ENCODE measurements at regions not wholly inside any gene's neighbourhood (a gene's known extent, or its start where the extent isn't known, plus 50 kb on each side); places are given as distances from the start of the nearest gene placed in this dataset.

DNA sequence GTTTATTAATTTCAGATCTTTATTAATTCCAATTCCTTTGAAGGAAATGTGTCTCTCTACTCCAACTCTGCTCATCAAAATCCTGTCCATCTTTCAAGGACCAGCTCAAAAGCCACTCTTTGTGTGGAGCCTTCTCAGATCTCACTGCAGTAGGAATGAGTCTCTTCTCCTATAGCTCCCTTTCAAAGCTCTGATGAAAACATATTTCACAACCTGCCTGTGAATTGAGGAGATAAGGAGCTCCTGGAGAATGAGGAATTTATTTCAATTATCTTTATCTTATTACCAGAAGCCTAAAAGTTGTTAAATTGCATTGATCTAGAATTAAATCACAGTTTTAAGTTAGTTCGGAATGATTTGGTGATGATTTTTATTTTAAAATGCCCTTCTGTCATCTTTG is 92.6 kb upstream of the TRPC3 start:
- DNase-seq (ENCODE audit: low read depth): no peak
- H3K4me3 ChIP-seq (ENCODE audit: low read depth, low read length): no peak overlapping the region

DNA sequence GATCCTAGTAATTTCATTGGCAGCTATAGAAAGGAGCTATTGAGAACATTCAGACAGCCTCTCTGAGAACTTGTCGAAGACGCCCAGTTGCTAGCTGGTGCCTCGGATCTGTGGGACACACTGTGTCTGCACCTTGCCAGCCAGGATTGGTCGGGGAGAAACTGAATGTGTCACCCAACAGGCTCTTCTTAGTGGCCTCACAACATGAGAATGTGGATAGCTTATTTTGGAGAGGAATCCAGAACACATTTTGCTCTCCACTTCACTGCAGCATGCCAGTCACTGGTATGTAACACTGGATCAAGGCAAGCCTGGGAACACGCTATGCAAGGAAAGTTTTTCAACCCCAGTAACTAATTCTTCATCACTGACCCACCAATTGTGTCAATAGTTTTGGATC is 89.5 kb upstream of the TRPC3 start:
- H3K4me3 ChIP-seq (ENCODE audit: low read depth, low read length): no peak overlapping the region
- no peak for DNase-seq (ENCODE audit: low read depth)

DNA sequence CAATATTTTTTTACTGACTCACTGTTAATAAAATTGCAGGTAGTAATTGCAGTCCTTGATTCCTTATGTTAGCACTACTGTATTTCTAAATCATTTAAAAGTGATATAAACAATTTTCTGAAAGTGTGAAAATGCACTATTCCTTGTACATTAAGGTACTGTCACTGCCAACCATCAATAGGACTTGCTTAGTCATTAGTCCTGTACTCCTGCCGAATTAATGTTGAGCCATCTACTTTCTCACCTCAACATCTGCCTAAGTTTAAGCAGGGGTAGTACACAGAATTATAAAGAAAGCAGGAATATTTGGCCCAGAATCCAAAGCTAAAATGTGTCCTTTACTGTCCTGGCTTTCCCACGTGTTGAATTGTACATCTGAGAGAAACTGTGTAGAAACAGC is 87.0 kb upstream of the TRPC3 start:
- no peak for DNase-seq (ENCODE audit: low read depth)
- no peak overlapping the region for H3K4me3 ChIP-seq (ENCODE audit: low read depth, low read length)

DNA sequence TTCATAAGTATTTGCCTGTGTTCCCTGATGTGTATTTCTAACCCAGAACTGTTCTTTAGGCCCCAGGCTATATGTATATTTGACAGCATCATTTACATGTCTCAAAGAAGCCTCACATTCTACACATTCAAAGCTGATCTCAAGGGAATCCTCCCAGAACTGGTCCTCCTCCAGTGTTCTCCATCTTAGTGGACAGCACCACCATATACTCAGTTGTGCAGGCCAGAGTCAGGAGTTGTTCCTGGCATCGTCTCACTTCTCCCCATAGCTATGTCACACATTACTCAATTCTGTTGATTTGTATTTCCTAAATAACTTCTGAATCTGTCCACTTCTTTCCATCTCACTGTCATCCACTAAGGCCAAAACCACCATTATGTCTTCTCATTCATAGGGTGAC is 82.8 kb upstream of the TRPC3 start:
- H3K4me3 ChIP-seq (ENCODE audit: low read depth, low read length): no peak overlapping the region
- DNase-seq (ENCODE audit: low read depth): no peak

DNA sequence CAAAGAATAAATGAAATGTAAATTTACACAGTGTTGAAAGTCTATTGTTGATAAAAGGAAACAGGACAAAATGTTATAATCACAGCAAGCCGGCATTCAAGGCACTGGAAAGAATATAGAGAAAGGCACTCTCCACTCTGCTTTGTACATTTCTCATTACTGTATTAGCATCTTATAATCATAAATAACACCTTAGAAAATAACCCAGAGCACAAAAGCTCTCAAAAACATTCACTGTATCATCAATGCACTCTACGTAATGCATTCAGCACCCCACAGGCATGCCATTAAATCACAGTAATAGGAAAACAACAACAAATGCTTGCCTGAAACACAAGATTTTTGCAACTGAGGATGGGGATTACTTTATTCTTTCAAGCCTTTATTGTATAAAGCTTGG is 75.3 kb upstream of the TRPC3 start:
- DNase-seq (ENCODE audit: low read depth): no peak
- no peak overlapping the region for H3K4me3 ChIP-seq (ENCODE audit: low read depth, low read length)

DNA sequence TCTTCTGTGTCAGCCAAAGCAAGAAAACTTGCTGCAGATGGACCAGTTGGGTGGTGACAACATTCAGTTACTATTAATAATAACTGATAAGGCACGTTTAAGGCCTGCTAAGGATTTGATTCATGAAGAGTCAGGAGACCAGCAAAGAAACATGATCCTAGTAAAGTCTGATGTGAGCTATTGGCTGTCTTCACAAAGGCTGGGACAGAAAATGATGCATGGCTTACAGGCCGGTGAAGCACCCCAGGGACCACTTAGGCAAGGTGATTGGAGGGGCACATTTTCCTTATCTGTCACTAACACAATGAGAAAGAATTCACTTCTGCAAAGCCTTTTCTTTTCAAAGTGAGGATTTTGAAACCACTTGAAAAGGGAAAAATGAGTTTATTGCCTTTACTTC is 65.4 kb upstream of the TRPC3 start:
- DNase-seq (ENCODE audit: low read depth): no peak
- no peak overlapping the region for H3K4me3 ChIP-seq (ENCODE audit: low read depth, low read length)

DNA sequence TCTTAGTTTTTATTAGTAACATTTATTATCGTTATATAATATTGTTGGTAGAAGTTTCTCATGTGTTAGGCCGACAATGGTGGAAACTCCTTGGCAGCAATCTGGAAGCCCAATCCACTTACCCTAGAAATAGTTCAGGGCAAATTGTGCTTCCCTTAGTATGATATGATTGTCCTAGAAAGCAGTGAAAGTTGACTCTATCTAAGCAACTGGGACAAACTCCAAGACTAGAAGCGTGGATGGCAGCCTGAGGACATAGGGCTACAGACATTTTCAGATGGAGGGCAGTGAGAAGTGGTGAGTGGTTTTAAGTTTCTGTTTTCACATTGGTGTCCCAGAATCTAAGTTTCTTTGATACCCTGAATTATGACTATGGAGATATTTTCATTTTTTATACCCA is 63.3 kb upstream of the TRPC3 start:
- no peak overlapping the region for H3K4me3 ChIP-seq (ENCODE audit: low read depth, low read length)
- DNase-seq (ENCODE audit: low read depth): no peak

DNA sequence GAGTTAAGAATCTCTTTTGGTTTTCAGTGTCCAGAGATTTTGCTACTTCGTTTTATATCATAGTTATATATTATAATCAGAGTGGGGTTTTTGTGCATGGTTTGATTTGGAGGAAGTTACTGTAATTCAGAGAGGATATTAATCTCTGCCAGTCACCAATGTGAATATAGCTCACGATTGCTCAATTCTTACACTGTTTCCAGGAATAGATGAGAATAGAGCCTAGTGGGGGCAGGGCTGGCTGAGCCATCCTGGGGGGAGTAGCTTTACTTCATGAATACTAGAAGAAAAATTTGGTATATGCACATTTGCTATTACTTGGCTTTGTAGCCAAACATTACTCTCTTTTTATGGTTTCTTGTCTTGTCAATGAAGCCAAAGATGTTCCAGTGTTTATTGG is 60.9 kb upstream of the TRPC3 start:
- H3K4me3 ChIP-seq (ENCODE audit: low read depth, low read length): no peak overlapping the region
- peak; percentile 51 for DNase-seq (ENCODE audit: low read depth)

DNA sequence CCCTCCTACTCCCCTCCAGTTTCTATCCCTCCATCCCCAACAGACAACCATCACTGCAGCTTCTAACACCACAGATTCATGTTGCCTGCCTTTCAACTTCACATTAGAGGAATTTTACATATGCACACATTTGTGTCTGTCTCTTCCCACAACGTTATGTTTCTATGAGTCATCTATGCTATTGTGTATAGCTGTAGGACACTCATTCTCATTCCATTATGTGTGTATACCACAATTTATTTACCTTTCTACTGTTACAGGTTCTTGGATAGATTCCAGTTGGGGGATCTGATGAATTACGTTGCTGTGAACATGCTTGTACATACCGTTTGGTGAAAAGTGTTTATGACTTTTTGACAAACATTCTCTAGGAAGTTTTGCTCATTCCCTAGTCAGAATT is 58.8 kb upstream of the TRPC3 start:
- H3K4me3 ChIP-seq (ENCODE audit: low read depth, low read length): no peak overlapping the region
- peak; percentile 74 for DNase-seq (ENCODE audit: low read depth)

DNA sequence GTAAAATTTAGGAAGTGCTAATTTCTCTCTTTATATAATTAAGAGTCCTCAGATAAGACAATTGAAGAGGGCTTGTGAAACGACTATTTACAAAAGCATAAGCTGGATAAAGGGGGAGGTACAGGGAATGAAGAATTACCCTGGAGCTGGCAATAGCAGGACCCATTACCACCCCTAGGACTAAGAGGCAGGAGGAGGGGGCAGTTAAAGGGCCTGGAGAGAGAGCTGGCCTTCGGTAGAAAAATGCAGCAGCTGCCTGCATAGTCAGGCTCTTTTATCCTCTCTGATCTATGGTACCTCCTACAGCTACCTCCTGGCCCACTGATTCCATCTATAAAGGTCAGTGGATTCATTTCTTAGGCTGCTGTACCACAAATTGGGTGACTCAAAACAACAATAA is 57.7 kb upstream of the TRPC3 start:
- H3K4me3 ChIP-seq (ENCODE audit: low read depth, low read length): no peak overlapping the region
- no peak for DNase-seq (ENCODE audit: low read depth)

DNA sequence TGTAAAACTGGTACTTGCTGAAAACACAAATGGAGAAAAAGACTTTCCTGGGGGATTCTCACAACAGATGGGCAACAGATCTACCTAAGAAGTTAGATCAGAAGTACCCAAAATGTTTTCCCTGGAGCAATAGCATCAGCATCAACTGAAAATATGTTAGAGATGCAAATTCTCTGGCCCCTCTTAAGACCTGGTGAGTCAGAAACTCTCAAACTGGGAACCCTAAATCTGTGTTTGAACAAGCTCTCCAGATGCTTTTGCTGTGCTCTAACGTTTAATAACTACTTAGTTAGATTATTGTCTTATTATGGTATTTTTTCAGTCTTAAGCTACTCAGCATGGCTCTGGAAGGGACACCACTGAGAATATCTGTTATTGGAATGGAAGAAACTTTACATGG is 55.2 kb upstream of the TRPC3 start:
- H3K4me3 ChIP-seq (ENCODE audit: low read depth, low read length): no peak overlapping the region
- DNase-seq (ENCODE audit: low read depth): no peak

DNA sequence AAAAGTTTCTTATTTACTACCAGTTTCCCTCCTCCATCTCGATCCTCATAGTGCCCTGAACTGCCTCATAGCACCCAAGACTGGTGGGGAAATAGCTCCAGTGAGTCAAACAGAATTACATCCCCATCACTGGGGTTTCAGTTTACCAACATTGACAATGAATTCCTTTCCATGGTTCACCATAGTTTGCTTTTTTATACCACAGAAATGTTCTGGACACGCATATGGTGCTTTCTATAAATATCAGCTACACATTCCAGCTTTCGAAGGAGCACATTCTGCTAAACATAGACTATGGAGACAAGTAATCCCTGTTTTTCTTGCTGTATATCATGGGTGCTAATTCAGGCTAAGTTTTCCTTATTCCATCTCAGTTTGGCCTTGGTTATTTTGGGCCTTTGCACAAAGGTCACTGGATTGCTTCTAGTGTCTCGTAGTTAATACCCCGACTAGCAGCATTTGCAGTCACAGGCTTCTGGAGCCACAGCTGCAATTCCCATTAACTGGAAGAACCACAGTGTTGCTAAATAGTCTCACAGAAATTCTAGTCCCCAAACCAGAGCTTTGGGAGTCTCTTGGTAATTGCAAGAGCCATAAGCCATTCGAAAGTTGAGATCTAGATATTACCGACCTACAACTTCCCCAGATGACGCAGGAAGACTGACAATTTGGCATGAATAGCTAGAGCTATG is 53.4 kb upstream of the TRPC3 start:
- H3K4me3 ChIP-seq (ENCODE audit: low read depth, low read length): no peak overlapping the region
- DNase-seq (ENCODE audit: low read depth): peak; percentile 56

DNA sequence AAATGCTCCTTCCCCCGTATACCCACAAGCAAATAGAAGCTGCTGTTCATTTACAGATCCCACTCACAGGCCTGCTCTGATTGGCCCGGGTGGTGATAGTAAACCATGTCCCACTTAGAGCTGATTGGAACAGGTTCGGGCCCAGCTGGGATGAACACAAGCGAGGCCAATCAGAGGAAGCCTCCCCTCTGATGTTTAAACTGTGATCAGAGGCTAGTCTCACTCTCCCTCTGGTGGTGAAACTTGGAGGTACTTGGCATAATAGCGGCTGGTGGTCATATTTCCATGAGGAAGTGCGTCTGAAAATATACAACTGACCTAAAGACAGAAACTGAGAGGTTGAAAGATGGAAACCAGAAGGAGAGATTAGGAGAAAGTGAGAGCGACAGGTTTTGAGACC is 51.5 kb upstream of the TRPC3 start:
- no peak for DNase-seq (ENCODE audit: low read depth)

More for the DNA sequence above, 51.5 kb upstream of the TRPC3 start:
- no peak overlapping the region for H3K4me3 ChIP-seq (ENCODE audit: low read depth, low read length)
